ENCODE measurements at regions not wholly inside any gene's neighbourhood (a gene's known extent, or its start where the extent isn't known, plus 50 kb on each side); places are given as distances from the start of the nearest gene placed in this dataset.

DNA sequence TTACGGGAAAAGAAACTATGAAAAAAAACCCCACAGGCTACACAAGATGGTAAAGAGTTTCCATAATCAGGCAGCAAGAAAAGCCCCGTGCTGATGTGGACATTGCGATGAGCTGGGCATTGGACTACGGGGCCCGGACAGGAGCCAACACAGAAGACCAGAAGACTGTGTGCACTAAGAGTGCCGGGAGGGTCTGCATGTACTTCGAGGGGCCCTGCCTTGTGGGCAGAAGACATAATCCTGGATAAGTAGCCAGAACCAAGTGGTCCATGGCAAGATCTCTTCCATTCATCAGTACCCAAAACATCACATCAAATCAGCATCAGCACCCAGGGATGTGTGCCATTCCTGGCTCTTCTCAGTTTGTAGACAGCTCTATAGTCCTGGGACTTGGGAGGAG, 317.8 kb downstream of the FGF9 start:
- ATAC-seq (no peak), DNase-seq (no peak)
- TF ChIP-seq CTCF (IDR thresholded peaks at IDR 0.05) = no peak
- 89 to 90% methylated on average over 7 of the region's 7 CpGs for WGBS, 2 donors
- Histone ChIP-seq H3K27ac (no peak overlapping the region), H3K4me1 (no peaks in the 10 kb centered on the region), H3K27me3 (no peaks in the 10 kb centered on the region), H3K36me3 (no peaks in the 10 kb centered on the region), H3K4me3 (no peak overlapping the region), H3K9me3 (no peaks in the 10 kb centered on the region)
- intact Hi-C loops (cut with DNase I) = no loop called here

- intact Hi-C loops (cut with DNase I) = no loop called here
- Histone ChIP-seq H3K4me1 (no peaks in the 10 kb centered on the region), H3K36me3 (no peaks in the 10 kb centered on the region), H3K27me3 (peaks cover 0 to 7% (median 0%) of the 10 kb centered on the region in 7 donors), H3K4me3 (no peak overlapping the region), H3K9me3 (no peaks in the 10 kb centered on the region), H3K27ac (no peak overlapping the region)
- ATAC-seq (no peak), DNase-seq (no peak)
- 96% methylated on average over 3 of the region's 3 CpGs for WGBS, 2 donors
- TF ChIP-seq CTCF (IDR thresholded peaks at IDR 0.05) = no peak
These were observed 325.2 kb downstream of the FGF9 start for GRCh38 chr13:21996049-21996448.

- H3K9me3 ChIP-seq = no peaks in the 10 kb centered on the region
- DNase-seq (no peak), ATAC-seq (no peak)
- no peak for TF ChIP-seq CTCF (IDR thresholded peaks at IDR 0.05)
- intact Hi-C loops (cut with DNase I) = loop anchor here in 1 of 10 donors (2.0 kb wide), 1 partner anchor 47 kb away; no protein-coding TSS in a partner anchor
- no peaks in the 10 kb centered on the region for H3K36me3 ChIP-seq
- H3K27ac ChIP-seq = no peak overlapping the region
- whole genome bisulfite sequencing, 2 donors = 60 to 73% methylated on average over 2 of the region's 2 CpGs
- H3K4me1 ChIP-seq = no peaks in the 10 kb centered on the region
- H3K27me3 ChIP-seq = peaks cover 0 to 11% (median 0%) of the 10 kb centered on the region in 7 donors
- no peak overlapping the region for H3K4me3 ChIP-seq
These were observed 326.9 kb downstream of the FGF9 start for GRCh38 chr13:21997726-21998125.

GRCh38 chr13:21998279-21998990, 327.6 kb downstream of the FGF9 start:
- intact Hi-C loops (cut with DNase I) = loop anchor here in 1 of 10 donors (2.0 kb wide), 1 partner anchor 46 kb away; no protein-coding TSS in a partner anchor
- peaks cover 0 to 11% (median 0%) of the 10 kb centered on the region in 7 donors for H3K27me3 ChIP-seq
- no peak overlapping the region for H3K4me3 ChIP-seq
- H3K27ac ChIP-seq = no peak overlapping the region
- no peak for DNase-seq
- ATAC-seq = no peak
- 64% methylated on average over 12 of the region's 12 CpGs for WGBS, 2 donors
- TF ChIP-seq CTCF (IDR thresholded peaks at IDR 0.05) = no peak
- H3K9me3 ChIP-seq = no peaks in the 10 kb centered on the region
- H3K4me1 ChIP-seq = no peaks in the 10 kb centered on the region
- no peaks in the 10 kb centered on the region for H3K36me3 ChIP-seq
